ENCODE measurements at regions not wholly inside any gene's neighbourhood (a gene's known extent, or its start where the extent isn't known, plus 50 kb on each side); places are given as distances from the start of the nearest gene placed in this dataset.
A peak's percentile ranks its signal among the peaks of the same experiment; 100 is the strongest.

DNA sequence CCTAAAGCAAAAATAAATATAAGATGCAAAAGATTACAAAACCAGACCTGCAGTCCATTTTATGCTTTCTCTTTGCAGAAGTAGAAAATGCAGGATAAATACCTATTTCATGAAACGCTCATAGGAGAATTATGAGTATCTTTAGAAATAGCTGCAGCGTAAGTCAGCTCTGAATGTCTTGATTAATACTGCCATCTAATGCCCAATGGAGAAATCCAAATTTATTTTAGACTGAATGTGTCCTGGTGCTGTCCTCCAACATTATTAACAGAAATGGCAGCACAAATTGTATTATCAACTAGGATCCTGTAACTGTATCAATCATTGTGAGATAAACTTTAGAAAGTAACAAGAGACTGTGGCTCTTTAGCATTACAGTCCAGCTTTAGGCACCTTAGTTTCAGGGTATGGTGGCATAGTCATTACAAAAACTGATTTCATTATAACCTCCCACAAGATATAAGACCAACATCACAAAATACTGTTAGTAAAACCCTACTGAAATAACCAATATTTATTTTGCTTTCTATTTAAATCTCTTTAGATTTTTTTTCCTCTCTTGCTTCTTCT is 162.1 kb upstream of the MIR17HG start:
- WGBS, 2 donors = 5 to 12% methylated on average over 2 of the region's 2 CpGs
- no peak for TF ChIP-seq POLR2A (IDR thresholded peaks at IDR 0.05)
- TF ChIP-seq, protein P1, sequence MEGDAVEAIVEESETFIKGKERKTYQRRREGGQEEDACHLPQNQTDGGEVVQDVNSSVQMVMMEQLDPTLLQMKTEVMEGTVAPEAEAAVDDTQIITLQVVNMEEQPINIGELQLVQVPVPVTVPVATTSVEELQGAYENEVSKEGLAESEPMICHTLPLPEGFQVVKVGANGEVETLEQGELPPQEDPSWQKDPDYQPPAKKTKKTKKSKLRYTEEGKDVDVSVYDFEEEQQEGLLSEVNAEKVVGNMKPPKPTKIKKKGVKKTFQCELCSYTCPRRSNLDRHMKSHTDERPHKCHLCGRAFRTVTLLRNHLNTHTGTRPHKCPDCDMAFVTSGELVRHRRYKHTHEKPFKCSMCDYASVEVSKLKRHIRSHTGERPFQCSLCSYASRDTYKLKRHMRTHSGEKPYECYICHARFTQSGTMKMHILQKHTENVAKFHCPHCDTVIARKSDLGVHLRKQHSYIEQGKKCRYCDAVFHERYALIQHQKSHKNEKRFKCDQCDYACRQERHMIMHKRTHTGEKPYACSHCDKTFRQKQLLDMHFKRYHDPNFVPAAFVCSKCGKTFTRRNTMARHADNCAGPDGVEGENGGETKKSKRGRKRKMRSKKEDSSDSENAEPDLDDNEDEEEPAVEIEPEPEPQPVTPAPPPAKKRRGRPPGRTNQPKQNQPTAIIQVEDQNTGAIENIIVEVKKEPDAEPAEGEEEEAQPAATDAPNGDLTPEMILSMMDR (IDR thresholded peaks at IDR 0.05) = peak in 4 of 6 experiments; percentile 8 to 28 (median 12)
- Histone ChIP-seq H3K27me3 (peaks cover 0 to 59% (median 0%) of the 10 kb centered on the region in 4 donors), H3K27ac (no peak overlapping the region), H3K9me3 (no peaks in the 10 kb centered on the region), H3K4me3 (no peak overlapping the region), H3K36me3 (no peaks in the 10 kb centered on the region), H3K4me1 (no peaks in the 10 kb centered on the region)
- no peak for DNase-seq
- intact Hi-C loops (cut with DNase I) = no loop called here

DNA sequence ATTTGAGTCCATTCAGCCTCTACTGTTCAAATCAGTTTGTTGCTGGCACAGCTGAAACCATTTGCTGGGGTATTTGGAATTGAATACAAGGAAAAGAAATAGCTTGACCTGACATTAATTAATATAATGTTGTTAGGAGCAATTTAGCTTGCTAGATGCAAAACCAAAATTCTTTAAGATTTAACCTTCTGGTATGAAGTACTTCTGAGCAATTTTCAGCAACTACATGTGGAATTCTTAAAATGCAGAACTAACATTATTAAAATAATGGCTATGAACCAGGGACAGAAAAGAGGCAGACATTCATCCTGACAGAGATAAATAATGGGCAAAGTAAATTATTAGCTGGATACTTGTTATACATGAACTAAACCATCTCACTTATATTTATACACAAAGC is 160.0 kb upstream of the MIR17HG start:
- Histone ChIP-seq H3K36me3 (no peaks in the 10 kb centered on the region), H3K27me3 (peaks cover 0 to 38% (median 0%) of the 10 kb centered on the region in 4 donors), H3K9me3 (no peaks in the 10 kb centered on the region), H3K4me3 (no peak overlapping the region), H3K4me1 (no peaks in the 10 kb centered on the region), H3K27ac (no peak overlapping the region)
- no peak for DNase-seq
- intact Hi-C loops (cut with DNase I) = no loop called here
- TF ChIP-seq POLR2A (IDR thresholded peaks at IDR 0.05) = no peak
- TF ChIP-seq, protein P1 (IDR thresholded peaks at IDR 0.05) = no peak

GRCh38 chr13:91189506-91189905 is 158.0 kb upstream of the MIR17HG start:
- no peak for TF ChIP-seq POLR2A (IDR thresholded peaks at IDR 0.05)
- TF ChIP-seq, protein P1 (IDR thresholded peaks at IDR 0.05) = no peak
- no peaks in the 10 kb centered on the region for H3K36me3 ChIP-seq
- H3K4me1 ChIP-seq = no peaks in the 10 kb centered on the region
- 88 to 92% methylated on average over 3 of the region's 3 CpGs for WGBS, 2 donors
- no peak for DNase-seq
- H3K4me3 ChIP-seq = no peak overlapping the region
- no peaks in the 10 kb centered on the region for H3K9me3 ChIP-seq
- peaks cover 0 to 18% (median 0%) of the 10 kb centered on the region in 4 donors for H3K27me3 ChIP-seq
- intact Hi-C loops (cut with DNase I) = no loop called here
- no peak overlapping the region for H3K27ac ChIP-seq

GRCh38 chr13:91193358-91193757 is 154.1 kb upstream of the MIR17HG start:
- no peaks in the 10 kb centered on the region for H3K9me3 ChIP-seq
- peaks cover 0 to 11% (median 0%) of the 10 kb centered on the region in 4 donors for H3K27me3 ChIP-seq
- no peak for DNase-seq
- TF ChIP-seq POLR2A (IDR thresholded peaks at IDR 0.05) = no peak
- TF ChIP-seq, protein P1 (IDR thresholded peaks at IDR 0.05) = no peak
- intact Hi-C loops (cut with DNase I) = no loop called here
- no peaks in the 10 kb centered on the region for H3K36me3 ChIP-seq
- no peak overlapping the region for H3K27ac ChIP-seq
- 51 to 70% methylated on average over 2 of the region's 2 CpGs for WGBS, 2 donors
- no peak overlapping the region for H3K4me3 ChIP-seq
- H3K4me1 ChIP-seq = no peaks in the 10 kb centered on the region

- WGBS, 2 donors = 59 to 61% methylated on average over 2 of the region's 2 CpGs
- intact Hi-C loops (cut with DNase I) = no loop called here
- TF ChIP-seq, protein P1 (IDR thresholded peaks at IDR 0.05) = no peak
- no peak for TF ChIP-seq POLR2A (IDR thresholded peaks at IDR 0.05)
- H3K36me3 ChIP-seq = no peaks in the 10 kb centered on the region
- H3K27me3 ChIP-seq = peaks cover 0 to 6% (median 0%) of the 10 kb centered on the region in 4 donors
- H3K27ac ChIP-seq = no peak overlapping the region
- no peak overlapping the region for H3K4me3 ChIP-seq
- H3K4me1 ChIP-seq = no peaks in the 10 kb centered on the region
- H3K9me3 ChIP-seq = no peaks in the 10 kb centered on the region
- no peak for DNase-seq
Measured at GRCh38 chr13:91195789-91196188, 151.7 kb upstream of the MIR17HG start.

Data from esophagus squamous epithelium (tissue), 5 donors.